Fibroblast of mammary gland (primary cell): ENCODE measurements at regions not wholly inside any gene's neighbourhood (a gene's known extent, or its start where the extent isn't known, plus 50 kb on each side); places are given as distances from the start of the nearest gene placed in this dataset.

ENCODE experiments used
- DNase-seq: peaks from one replicate; pipeline ENCODE4 v3.0.0-alpha.2; 2010; ENCODE audit warnings: low read depth
- H3K4me3 ChIP-seq: 2 replicates; pipeline ENCODE4 v1.5.1; 2011; ENCODE audit warnings: low read depth, mild to moderate bottlenecking, low read length, moderate library complexity; ENCODE audit not compliant: control insufficient read depth
- TF ChIP-seq, protein P1 (sequence below): conservative IDR thresholded peaks from 2 replicates; pipeline ENCODE4 v1.5.1; 2011; ENCODE audit warnings: low read depth, low read length, inconsistent platforms; ENCODE audit not compliant: control insufficient read depth, insufficient read depth

DNA sequence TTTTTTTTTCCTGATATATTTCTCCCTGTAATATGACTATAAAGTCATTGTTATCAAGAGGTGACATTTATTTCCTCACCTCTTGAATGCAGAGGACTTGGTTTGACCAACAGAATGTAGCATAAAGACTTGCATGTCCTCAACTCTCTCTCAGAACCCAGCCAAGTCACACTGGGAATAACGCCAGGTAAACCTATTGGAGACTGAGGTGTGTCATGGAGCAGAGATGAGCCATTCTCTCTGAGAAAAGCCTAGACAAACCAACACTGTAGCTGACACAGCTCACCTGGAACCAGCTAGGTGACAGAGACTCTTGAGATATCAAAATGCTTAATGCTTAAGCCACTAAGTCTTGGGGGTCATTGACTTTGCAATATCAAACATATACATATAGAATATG lies 533.6 kb downstream of the HAO1 start:
- no peak for DNase-seq
- TF ChIP-seq, protein P1, sequence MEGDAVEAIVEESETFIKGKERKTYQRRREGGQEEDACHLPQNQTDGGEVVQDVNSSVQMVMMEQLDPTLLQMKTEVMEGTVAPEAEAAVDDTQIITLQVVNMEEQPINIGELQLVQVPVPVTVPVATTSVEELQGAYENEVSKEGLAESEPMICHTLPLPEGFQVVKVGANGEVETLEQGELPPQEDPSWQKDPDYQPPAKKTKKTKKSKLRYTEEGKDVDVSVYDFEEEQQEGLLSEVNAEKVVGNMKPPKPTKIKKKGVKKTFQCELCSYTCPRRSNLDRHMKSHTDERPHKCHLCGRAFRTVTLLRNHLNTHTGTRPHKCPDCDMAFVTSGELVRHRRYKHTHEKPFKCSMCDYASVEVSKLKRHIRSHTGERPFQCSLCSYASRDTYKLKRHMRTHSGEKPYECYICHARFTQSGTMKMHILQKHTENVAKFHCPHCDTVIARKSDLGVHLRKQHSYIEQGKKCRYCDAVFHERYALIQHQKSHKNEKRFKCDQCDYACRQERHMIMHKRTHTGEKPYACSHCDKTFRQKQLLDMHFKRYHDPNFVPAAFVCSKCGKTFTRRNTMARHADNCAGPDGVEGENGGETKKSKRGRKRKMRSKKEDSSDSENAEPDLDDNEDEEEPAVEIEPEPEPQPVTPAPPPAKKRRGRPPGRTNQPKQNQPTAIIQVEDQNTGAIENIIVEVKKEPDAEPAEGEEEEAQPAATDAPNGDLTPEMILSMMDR = no peak

DNA sequence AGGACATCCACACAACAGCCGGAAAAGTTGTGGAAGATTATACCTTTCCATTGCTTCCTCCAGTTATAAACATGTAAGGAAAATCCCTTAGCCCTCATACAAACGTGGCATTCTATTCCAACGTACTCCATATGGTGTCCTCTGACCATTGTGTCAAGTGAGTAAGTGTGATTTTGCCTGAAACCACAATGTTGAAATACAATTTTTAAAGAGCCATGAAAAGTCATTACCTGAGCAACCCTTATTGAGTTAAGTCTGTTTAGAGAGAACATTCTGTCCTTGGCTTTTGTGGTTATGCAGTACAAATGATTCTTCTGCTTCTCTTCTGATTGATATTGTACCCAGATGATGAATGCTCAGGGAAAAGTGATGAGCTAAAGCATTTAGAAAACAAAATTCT lies 530.1 kb downstream of the HAO1 start:
- DNase-seq = peak; percentile 24
- H3K4me3 ChIP-seq = no peak overlapping the region
- TF ChIP-seq, protein P1 = no peak

More for the DNA sequence above, 533.6 kb downstream of the HAO1 start:
- no peak overlapping the region for H3K4me3 ChIP-seq

DNA sequence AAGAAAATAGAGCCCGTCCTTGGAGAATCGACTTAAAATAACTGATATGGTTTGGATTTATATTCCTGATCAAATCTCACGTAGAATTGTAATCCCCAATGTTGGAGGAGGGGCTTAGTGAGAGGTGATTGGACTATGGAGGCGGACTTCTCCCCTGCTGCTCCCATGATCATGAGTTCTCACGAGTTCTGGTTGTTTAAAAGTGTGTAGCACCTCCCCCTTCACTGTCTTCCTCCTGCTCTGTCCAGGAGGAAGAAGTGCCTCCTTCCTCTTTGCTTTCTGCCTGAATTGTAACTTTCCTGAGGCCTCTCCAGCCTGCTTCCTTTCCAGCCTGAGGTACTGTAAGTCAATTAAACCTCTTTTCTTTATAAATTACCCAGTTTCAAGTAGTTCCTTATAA lies 529.2 kb downstream of the HAO1 start:
- TF ChIP-seq, protein P1 = no peak
- no peak overlapping the region for H3K4me3 ChIP-seq
- no peak for DNase-seq

DNA sequence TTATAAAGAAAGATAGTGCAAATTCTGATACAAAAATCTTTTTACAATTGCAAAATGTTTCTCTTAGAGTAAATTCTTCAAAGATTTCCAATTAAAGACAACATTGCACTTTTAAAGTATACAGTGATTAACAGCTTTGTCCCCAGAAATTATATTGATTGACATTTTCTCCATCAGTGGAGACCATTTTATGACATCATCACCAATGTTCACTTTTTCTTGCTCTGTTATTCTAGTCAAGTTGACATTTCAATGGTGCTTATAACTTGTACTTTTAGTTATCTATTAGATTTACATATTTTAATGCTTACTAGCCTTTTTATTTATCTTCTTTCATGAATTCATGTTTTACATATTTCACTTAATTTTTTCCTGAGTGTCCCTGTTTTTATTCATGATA lies 524.8 kb downstream of the HAO1 start:
- H3K4me3 ChIP-seq = no peak overlapping the region
- no peak for DNase-seq
- TF ChIP-seq, protein P1 = no peak

DNA sequence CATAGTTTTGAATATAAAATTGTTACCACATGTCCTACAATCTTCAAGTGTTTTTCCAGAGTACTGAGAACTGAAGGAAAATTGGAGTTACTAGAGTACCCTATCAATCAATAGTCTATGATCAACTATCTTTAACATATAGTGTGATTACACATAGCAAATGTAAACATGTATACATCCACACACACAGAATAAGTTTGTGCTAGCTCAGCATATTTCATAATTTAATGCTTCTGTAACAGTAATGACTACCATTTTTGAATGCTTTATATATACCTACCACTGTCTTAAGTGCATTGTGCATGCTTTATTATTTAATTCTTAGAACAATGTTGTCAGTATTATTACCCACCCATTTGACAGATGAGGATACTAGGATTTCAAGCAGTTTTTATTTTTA lies 523.9 kb downstream of the HAO1 start:
- no peak overlapping the region for H3K4me3 ChIP-seq
- TF ChIP-seq, protein P1 = no peak
- DNase-seq = no peak

DNA sequence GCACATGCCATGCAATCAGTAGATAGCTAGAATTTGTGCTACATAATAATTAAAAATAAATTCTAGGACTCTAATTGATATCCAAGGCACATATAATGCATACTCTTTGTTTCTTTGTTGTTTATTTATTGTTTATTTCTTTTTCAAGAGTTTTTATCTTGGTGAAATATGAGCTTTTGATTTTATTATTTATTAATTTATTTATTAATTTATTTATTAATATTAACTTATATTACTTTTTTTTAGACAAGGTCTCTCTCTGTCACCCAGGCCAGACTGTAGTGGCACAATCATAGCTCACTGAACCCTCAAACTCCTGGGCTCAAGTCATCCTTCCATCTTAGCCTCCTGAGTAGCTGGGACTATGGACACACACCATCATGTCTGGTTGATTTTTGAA lies 519.9 kb downstream of the HAO1 start:
- TF ChIP-seq, protein P1 = no peak
- no peak overlapping the region for H3K4me3 ChIP-seq
- no peak for DNase-seq

DNA sequence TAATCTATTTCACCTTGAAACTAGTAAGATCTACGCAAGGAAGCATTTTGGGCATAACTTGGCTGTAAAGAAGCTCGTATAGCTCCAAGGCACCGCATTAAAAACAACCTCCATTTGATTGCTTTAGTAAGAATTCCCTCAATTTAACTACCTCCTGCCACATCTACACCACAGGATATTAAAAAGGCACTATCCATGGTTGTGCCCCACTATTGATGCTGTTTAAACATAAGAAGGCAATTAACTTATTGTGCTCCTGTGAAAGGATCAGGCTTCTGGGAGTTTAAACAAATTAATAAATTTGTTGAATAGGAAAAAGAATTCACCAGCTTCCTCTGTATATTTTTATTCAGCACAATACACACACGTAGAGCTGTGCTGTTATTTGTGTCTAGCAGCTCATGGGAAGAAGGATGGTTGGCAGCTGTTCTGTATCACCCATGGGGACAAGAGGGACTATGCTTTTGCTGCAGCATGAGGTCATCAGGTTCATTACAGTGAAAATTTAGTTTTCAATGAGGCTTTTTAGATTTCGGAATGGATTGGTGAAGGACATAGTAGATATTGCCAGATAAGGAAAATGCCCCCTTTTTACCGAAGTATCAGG lies 513.3 kb downstream of the HAO1 start:
- DNase-seq = no peak

More for the DNA sequence above, 513.3 kb downstream of the HAO1 start:
- TF ChIP-seq, protein P1 = no peak
- no peak overlapping the region for H3K4me3 ChIP-seq
